ENCODE measurements at regions not wholly inside any gene's neighbourhood (a gene's known extent, or its start where the extent isn't known, plus 50 kb on each side); places are given as distances from the start of the nearest gene placed in this dataset.

DNA sequence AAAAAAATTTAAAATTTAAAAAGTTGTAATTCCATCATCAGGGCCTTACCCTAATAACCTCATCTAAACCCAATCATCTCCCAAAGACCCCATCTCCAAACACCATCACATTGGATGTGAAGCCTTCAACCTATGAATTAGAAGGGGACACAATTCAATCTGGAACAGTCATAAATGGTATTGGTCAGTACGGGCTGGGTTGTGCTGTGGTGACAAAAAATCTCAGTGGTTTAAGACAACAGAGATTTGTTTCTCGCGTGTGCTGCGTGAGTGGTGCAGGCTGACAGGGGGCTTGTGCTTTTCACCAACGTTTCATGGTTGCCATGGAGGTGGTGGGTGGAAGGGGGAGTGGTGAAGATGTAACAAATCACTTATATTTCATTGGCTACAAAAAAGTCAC is 174.5 kb downstream of the INHBB start:
- no peak for DNase-seq

DNA sequence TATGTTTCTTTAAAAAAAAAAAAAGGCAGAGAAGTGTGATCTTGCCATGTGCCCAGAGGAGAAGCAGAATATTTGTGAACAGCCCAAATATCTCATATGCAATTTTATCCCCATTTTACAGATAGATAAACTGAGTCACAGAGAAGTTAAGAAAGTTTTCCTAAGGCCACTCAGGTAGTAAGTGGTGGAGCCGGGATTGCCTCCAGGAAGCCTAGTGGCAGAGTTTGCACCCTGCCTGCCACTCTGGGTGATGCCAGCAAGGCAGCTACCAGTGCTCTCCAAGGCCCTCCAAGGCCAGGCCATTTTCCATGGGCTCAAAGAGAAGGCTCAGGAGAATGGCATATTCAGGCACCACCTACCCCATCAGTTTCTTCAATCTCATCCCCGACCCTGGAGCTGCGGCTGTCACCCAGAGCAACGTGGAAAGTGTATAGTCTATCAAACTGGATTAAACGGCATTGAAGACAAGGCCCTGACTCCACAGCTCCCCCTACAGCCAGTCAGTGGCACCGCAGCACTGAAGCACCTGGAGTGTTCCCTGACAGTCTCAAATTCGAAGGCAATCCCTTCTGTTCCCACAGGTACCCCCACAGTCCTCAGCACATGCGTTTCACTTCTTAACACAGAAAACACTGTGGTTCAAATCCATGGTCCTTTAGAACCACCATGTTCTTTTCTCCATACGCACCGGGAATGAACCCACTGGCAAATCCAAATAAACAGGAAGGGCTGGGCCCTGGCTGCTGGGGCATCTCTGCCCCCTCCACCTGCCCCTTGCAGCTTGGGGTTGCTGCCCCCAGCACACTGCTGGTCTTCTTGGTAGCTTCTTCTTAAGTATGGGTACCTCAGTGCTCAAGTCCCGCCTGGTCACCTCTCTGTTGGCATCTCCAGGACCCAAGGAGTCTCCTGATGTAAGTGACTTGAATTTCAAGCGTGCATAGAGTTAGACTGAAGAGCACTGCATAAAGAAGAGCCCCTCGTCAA is 175.3 kb downstream of the INHBB start:
- DNase-seq: no peak

DNA sequence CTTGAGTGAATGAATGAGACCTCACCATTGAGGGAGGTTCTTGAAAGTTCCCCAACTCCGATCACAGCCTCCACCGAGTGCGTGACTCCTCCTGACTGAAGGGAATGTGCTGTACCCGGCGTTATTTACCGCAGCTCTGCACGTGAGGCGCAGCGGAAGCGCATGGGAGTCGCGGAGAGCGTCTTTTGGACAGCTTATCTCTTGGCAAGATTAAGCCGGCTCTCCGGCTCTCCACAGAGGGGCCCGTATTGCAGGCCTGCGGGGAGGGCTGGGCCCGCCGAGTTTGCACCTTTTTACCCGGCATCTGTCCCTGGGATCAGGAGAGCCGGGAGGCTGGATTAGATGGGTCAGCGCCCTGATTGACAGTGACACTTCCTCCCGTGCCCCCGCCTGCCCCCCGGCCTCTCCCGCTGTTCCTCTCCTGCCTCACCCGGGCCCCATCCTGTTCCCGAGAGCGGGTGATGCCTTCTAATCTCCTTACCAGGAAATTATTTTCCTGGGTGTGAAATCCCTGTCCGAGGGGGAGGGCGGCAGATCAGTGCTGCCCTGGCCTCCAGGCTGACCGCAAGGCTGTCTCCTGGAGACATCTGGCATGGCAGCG is 176.3 kb downstream of the INHBB start:
- DNase-seq: no peak

DNA sequence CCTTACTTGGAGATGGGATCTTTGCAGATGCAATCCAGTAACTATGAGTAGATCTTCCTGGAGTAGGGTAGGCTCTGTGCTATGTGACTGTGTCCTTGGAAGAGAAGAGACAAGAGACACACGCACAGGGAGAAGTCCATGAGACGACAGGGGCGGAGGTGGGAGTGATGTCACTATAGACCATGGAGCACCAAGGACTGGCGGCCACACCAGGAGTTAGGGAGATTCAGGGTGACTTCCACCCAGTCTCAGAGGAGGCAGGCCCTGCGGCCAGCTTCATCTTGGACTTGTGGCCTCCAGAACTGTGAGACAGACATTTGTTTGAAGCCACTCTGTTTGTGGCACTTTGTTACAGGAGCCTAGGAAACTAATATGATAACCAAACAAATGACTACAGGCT is 177.8 kb downstream of the INHBB start:
- DNase-seq: no peak

DNA sequence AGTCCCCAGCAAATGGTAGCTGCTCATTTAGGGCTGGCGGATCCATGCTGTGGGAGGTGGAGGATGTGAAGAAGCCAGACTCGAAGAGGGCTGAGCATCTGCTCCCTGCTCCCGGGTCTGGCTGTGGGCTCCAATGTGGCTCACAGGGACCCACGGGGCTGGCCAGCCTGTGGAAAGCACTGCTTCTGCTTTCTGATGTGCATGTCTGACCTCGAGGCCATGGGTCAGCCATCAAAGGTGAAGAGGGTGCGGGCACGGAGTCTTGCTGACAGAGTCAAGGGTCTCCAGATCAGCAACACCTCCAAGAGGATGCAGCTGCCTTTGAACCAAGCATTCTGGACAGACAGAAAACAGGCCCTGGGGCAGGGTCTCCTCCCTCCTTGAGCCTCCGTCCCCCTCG is 178.2 kb downstream of the INHBB start:
- DNase-seq: no peak

DNA sequence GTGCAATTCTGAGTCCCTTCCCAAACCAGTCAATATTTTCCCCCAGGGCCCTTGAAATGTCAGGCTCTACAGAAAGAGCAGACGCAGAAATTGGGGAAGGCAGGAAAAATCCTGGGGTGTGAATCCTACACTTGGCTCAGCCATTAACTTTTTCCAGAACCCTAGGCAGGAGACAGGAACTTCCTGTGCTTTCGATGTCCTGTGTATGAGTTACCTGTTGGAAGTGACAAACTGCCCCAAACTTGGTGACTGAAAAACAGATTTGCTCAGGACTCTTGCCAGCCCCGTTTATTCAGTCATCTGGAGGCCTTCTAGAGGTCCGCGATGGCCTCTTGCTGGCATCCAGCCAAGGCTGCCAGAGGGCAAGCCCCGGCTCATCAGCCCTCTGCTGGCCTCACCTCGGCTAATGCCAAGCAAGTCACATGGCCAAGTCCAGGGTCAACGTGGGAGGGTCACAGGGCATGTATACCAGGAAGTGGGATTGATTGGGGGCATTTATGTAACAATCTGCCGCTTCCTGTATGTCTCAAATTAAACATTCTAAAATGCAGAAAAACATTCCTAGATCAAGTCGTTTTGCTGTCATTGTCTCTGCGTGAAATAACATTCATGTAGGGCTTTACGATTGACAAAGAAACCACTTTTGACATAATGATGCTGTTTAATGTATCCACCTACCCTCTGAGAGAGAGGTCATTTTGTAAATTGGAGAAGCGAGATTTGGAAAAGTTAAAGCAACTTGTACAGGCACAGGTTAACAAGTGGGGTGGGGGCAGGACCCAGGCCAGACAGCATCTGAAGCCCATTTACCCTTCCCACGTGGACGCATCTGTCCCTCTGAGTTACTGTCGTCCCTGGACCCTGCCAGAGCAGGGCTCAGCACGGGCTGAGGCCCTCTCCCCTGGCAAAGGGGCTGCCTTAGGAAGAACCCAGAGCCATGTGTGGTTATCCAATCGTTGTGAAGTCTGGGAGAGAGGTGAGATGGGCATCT is 179.4 kb downstream of the INHBB start:
- DNase-seq: no peak

DNA sequence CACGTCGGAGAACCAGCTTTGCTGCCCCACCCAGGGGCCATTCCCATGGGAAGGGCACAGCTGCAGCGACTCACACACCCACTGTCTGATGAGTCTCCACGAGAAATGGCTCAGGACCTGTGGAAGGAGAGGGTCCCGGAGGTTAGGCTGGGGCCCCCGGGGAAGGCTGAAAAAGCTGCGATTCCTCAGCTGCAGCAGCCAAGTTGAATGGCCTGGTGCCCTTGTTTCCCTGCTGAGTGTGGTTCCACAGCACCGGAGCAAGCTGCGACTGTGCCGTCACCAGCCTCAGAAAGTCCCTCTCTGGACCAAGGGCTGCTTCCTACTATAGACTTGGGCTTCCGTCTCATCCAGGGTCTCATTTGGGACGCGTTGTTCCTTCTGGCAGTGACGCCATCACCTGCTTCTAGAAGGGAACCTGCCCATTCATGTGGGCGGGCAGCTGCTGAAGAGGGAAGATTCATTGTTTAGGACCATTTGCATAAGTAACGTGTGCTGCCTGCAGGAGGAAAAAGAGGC is 180.2 kb downstream of the INHBB start:
- DNase-seq: no peak

DNA sequence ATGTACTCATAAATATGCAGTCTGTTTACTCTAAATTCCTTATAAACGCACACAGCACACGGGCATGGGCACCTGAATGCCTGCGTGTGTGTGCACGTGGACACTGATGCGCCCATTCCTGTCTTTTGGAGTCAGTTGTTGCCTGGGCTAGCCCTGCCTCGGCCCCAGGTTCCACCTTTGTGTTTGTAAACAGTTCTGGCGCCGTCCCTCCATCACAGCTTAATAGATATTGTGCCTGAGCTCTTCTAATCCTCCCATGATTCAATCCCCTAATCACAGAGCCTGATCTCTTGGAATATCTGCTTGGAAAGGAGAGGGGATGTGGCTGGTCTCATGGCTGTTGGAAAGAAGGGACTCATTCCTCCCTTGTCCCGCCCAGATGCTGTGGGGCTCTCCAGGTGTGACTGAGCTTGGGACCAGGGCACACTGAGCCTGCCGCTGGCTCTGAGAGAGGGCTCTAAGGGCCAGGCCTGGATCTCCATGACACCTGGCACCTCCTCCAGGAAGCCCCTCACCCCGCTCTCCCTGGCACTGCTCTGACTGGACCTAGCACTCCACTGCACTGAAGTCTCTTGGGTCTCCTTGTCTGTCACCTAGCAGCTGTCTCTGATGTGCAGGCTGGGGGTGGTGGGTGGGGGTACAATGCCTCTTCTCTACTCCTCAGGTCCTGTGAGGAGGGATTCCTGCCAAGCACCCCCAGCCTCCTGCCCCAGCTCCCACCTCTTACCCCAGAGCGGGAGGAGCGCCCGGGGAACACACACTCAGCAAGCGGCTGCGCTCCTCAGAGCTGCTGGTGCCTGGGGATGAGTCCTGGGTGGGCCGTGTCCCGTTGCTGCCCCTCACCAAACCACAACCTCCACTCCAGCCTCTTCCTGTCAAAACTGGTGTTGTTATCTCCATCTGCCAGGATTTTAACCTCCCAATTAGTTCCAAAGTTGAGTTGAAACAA is 181.3 kb downstream of the INHBB start:
- no peak for DNase-seq

DNA sequence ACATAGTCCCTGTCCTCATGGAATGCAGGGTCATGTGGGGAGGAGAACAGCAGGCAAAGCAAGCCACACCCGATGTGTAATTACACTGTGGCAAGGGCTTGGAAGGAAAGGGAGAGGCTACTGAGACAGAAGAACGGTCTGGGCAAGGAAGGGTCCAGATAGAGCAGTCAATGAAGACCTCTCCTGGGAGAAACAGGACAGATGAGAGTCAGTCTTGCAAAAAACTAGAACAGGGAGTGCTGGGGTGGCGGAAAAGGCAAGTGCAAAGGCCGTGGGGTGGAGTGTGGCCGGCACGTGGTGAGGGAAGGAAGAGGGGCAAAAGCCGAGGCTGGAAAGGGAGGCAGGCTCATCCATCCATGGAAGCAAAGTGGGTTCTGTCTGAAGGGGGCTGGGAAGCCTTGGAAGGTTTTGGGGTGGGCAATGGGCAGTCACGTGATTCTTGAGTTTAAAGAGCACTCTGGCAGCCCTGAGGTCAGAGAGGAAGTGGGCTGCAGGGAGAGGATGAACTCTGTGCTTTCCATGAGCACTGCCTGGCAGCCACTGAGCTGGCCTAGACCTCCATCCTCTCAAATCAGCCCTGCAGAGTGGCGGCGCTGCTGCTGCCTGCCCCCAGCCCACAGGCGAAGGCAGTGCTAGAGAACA is 182.2 kb downstream of the INHBB start:
- DNase-seq: no peak

DNA sequence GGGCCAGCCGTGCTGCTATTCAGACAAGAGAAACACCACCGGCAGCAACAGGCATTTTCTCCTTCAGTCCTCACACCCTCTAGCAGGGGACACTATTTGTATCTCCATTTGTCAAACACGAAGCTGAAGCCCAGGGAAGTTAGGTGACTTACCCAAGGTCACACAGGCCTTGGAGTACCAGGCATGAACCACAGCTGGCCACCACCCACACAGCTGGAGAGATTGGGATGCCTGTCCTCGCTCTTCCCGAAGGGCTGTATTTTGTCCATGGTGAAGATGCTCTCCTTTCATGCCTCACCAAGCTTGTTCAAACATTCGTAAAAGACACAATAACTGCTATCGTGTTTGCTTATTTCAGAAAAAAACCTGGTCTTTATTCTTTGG is 182.7 kb downstream of the INHBB start:
- no peak for DNase-seq

DNA sequence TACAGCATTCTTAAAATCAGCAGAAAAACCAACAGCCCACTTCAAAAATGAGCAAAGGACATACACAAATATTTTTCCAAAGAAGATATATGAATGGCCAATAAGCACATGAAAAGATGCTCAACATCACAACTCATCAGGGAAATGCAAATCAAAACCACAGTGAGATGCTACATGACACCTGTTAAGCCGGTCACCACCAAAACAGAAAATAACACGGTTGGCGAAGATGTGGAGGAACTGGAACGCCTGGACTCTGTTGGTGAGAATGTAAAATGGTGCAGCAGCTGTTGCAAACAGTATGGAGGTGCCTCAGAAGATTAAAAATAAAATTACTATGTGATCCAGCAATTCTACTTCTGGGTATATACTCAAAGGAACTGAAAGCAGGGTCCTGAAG is 184.8 kb downstream of the INHBB start:
- DNase-seq: no peak

DNA sequence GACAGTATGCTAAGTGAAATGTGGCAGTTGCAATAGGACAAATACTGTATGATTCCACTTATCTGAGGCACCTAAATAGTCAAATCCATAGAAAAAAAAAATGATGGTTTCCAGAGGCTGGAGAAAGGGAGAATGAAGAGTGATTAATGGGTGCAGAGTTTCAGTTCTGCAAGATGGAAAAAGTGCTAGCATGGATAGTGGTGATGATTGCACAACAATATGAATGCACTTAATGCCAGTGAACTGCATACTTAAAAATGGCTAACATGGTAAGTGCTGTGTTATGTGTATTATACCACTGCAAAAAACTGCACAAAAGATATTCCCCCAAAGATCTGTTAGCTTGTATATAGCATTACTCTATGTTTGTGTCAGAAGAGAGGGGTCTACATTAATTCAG is 185.4 kb downstream of the INHBB start:
- DNase-seq: no peak

DNA sequence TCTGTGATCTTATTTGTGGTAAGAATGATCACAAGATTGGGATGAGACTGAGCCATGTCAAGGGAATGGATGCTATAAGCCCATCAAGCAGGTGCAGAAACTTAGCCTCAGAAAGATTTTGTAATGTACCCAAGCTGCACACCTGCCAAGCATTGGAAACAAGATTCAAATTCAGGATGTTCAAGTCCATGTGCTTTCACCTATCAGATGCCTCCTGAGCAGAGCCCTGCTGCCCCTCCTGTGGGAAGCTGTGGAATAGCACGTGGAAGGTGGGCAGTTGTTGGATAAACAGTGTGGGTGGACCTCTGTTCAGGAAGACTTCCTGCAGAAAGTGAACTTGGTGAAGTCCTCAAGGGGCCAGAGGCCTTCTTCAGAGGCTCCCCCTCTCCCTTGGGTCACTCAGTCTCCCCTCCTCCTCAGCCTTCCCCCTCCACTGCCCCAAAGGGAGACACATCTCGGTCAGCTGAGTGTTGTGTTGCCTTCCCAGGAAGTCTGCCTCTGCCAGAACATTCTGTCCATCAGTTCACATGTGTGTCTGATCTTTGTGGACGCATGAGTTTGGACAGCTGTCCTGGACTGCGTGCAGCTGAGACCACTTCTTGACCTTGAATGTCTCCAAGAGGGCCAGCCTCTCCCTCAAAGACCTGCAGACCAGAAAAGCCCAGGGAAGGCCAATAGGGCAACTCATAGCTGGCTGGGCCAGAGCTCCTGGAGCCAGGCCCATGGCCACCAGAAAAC is 186.1 kb downstream of the INHBB start:
- no peak for DNase-seq

DNA sequence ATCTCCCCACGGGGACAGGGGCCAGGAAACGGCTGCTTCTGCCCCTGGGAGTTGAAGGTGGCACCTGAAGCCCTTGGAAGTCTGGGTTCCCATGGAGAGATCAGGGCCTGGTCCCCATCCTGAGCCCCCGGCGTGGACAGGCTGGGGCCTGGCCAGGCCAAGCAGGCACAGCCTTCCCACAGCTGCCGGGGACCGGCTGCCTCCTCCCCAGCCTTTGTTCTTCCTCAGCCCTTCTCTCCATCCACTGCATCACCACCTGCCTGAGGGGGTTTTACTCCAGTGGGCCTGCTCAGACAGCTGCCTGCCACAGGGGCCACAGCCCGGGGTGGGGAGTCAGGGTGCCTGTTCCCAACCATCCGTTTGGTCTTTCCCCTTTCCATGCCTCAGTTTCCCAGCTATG is 187.7 kb downstream of the INHBB start:
- DNase-seq: no peak

DNA sequence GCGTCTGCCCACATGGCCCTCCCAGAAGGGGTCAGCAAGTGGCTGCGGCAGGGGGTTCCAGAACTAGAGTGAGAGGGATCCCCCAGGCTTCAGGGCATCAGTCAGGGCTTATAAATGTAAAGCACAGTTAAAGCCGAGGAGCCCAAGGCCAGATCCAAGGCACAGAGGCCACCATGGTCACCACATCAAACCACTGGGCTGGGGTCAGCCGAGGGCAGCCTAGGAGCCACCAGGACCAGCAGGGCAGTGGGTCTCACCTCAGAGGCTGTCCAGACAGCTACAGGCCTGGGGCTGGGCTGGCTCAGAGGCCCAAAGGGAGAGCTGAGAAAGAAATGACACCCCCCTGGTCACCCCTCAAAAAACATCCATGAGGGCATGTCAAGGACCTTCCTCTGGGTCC is 188.5 kb downstream of the INHBB start:
- no peak for DNase-seq

DNA sequence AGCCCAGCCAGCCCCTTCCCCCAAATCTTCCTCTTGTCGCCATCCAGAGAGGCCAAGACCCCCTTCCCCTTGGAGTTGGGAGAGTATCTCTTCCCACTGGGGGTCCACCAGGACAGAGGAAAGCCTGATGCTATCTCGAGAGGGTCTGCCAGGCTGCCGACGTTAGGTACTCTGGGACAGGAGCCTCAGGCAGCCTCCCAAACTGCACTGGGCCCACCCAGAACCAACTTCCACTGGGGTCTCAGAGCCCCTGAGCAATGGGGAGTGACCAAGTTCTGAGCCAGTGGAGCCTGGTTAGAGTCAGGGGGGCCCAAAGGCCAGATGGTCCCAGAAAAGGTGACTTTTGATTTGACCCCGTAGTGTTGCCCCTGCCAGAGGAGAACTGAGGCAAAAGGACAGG is 189.1 kb downstream of the INHBB start:
- no peak for DNase-seq

DNA sequence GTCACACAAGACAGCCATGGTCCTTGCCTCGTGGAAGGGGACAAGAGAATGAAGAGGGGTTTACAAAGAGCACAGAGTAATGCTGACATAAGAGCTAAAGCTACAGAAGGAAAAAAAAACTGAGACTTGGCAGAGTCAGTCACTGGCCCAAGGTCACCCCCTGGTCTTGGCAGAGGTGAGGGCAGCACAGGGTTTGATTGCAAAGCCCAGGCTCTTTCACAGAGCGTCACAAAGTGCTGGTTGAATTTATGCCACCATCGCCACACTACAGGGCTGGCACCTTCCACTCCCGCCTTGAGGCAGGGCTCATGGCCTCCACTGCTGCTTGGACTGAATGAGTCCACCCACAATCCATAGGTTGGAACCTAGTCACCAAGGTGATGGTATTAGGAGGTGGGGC is 190.2 kb downstream of the INHBB start:
- no peak for DNase-seq

DNA sequence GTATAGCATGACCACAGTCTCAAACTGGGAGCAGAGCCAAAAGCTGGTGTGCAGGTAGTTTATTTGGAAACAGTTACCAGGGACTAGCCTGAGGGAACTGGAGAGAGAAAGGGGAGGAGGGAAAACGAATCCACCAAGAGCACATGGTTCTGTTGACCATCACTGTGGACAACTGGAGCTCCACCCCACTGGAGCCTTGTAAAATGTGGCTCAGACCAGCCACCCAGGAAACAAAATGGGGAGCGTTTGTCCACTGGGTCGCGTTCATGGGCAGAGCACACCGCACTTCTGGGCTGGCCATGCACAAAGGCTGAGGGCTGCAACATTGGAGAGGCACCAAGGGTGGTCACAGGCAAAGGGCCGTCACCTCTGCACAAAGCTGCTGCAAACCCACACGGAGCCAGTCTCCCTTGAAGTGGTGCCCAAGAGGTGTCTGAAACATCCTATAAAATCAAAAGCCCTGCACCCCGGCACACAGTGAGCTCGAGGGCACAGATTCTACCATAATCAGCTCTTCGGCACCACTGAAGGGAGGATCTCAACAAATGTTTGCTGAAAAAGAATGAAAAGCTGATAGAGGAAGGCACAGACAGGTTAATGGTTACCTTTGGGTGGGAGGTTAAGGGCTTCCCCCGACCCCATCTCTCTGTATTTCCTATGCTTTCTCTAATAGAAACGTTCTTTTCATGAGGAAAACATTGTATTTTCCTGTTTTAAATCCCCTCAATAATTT is 192.9 kb downstream of the INHBB start:
- no peak for DNase-seq

DNA sequence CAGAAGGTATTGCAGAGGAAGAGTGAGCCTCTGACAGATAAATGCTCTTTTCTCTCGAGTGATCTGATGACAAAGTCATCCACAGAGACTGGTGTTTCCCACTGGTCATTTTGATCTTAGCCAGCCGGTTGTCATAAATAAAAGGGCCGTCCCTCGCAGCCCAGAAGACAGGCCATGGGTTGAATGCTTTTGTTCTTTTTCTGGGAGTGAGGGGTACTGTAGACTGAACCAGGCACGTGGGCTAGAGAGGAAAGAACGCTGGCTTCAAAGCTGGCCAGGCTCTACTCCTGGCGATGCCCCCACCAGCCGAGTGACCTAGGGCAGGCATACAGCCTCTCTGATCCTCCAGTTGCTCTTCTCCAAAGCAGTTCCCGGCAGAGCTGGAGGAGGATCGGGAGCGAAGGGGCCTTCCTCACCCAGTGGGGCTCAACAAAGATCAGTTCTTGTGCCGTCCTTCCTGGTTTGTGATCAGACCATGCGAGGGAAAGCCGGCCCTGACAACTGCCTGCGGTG is 193.5 kb downstream of the INHBB start:
- DNase-seq: no peak
